Keratinocyte (primary cell): ENCODE measurements at regions not wholly inside any gene's neighbourhood (a gene's known extent, or its start where the extent isn't known, plus 50 kb on each side); places are given as distances from the start of the nearest gene placed in this dataset.

Experiments used
- DNase-seq: peaks from one replicate; pipeline ENCODE4 v3.0.0-alpha.2; 2011; ENCODE audit warnings: low read depth, missing footprints, low spot score
- FAIRE-seq: peaks from 2 replicates; lab custom pipeline; 2011; peaks lifted over from hg19 to GRCh38; lab: Jason Lieb, UNC
- H2AFZ ChIP-seq: 2 replicates; pipeline ENCODE4 v1.6.0; 2012; ENCODE audit warnings: low read length, control low read depth, inconsistent platforms; ENCODE audit not compliant: control insufficient read depth
- H3K27ac ChIP-seq: 2 replicates; pipeline ENCODE4 v1.5.1; 2011; ENCODE audit warnings: low read length; ENCODE audit not compliant: control insufficient read depth, insufficient read depth
- H3K27me3 ChIP-seq: 3 replicates; pipeline ENCODE4 v1.6.0; 2011; ENCODE audit warnings: low read length; ENCODE audit not compliant: control insufficient read depth, insufficient read depth; ENCODE audit errors: extremely low read depth
- H3K36me3 ChIP-seq, 2 experiments: 2 replicates in 1 of 2; 3 replicates in 1 of 2; pipeline ENCODE4 v1.5.1; 2011; ENCODE audit warnings: low read length in 2 of 2, mild to moderate bottlenecking in 1 of 2; ENCODE audit not compliant: control insufficient read depth in 2 of 2, insufficient read depth in 2 of 2; ENCODE audit errors: extremely low read depth in 1 of 2
- H3K4me1 ChIP-seq: 3 replicates; pipeline ENCODE4 v1.5.1; 2011; ENCODE audit warnings: low read length; ENCODE audit not compliant: control insufficient read depth, insufficient read depth; ENCODE audit errors: extremely low read depth
- H3K4me2 ChIP-seq: 3 replicates; pipeline ENCODE4 v1.6.0; 2011; ENCODE audit warnings: low read depth, low read length; ENCODE audit not compliant: control insufficient read depth, insufficient read depth; ENCODE audit errors: extremely low read depth
- H3K4me3 ChIP-seq, 3 experiments: fragments of 200-600 bp in 1 of 3; sonication (generic) in 1 of 3; 2 replicates in 2 of 3; 3 replicates in 1 of 3; pipeline ENCODE4 v1.5.1; 2011 to 2016; ENCODE audit warnings: low read length in 3 of 3, mild to moderate bottlenecking in 3 of 3, control low read depth in 2 of 3, inconsistent platforms in 1 of 3, low read depth in 1 of 3, mixed read lengths in 1 of 3, mixed run types in 1 of 3, moderate library complexity in 1 of 3; ENCODE audit not compliant: control insufficient read depth in 2 of 3, insufficient read depth in 2 of 3; ENCODE audit errors: extremely low read depth in 1 of 3
- H3K79me2 ChIP-seq: 2 replicates; pipeline ENCODE4 v1.6.0; 2012; ENCODE audit warnings: low read length; ENCODE audit not compliant: control insufficient read depth, insufficient read depth
- H3K9ac ChIP-seq: 3 replicates; pipeline ENCODE4 v1.6.0; 2011; ENCODE audit warnings: low read length; ENCODE audit not compliant: control insufficient read depth, insufficient read depth; ENCODE audit errors: extremely low read depth
- H3K9me1 ChIP-seq: 3 replicates; pipeline ENCODE4 v1.6.0; 2011; ENCODE audit warnings: low read length; ENCODE audit not compliant: control insufficient read depth, insufficient read depth; ENCODE audit errors: extremely low read depth
- H3K9me3 ChIP-seq: 2 replicates; pipeline ENCODE4 v1.5.1; 2012; ENCODE audit warnings: low read depth, low read length; ENCODE audit not compliant: control insufficient read depth
- H4K20me1 ChIP-seq: 3 replicates; pipeline ENCODE4 v1.6.0; 2011; ENCODE audit warnings: low read length; ENCODE audit not compliant: control insufficient read depth, insufficient read depth; ENCODE audit errors: extremely low read depth
- CTCF ChIP-seq, 3 experiments: IDR thresholded peaks in 1 of 3; conservative IDR thresholded peaks in 1 of 3; optimal IDR thresholded peaks in 1 of 3; 2 replicates in 2 of 3; 3 replicates in 1 of 3; pipeline versions ENCODE3 to v1.5.1; 2011; ENCODE audit warnings: low read length in 3 of 3, mild to moderate bottlenecking in 3 of 3, moderate library complexity in 2 of 3, control low read depth in 1 of 3, inconsistent platforms in 1 of 3; ENCODE audit not compliant: insufficient read depth in 2 of 3; ENCODE audit errors: extremely low read depth in 1 of 3
- EZH2 ChIP-seq: IDR thresholded peaks from one replicate; pipeline ENCODE4 v1.6.1; 2012; ENCODE audit warnings: inconsistent platforms, mild to moderate bottlenecking, low read length, moderate library complexity
- dilution Hi-C: fragments of 300-500 bp; cut with MboI; formaldehyde crosslinking; loops from one replicate; pipeline ENCODE4 v1.7.0; 2020; ENCODE audit warnings: low sequenced_read_pairs; ENCODE audit not compliant: extremely low pct_ligation_motif_present

GRCh38 chr14:43165651-43166050 is 1341.4 kb downstream of the FSCB start:
- no peak overlapping the region for H3K27ac ChIP-seq
- no peak overlapping the region for H3K4me3 ChIP-seq
- no peaks in the 10 kb centered on the region for H3K9me3 ChIP-seq
- no peaks in the 10 kb centered on the region for H3K4me1 ChIP-seq
- H4K20me1 ChIP-seq = no peaks in the 10 kb centered on the region
- no peak for DNase-seq
- H2AFZ ChIP-seq = no peak overlapping the region
- dilution Hi-C loops = no loop called here
- no peaks in the 10 kb centered on the region for H3K36me3 ChIP-seq
- no peak overlapping the region for H3K9ac ChIP-seq
- FAIRE-seq = no peak
- TF ChIP-seq CTCF (optimal IDR thresholded peaks at IDR 0.05 in 1 of 3, IDR thresholded peaks at IDR 0.05 in 1 of 3, conservative IDR thresholded peaks at IDR 0.05 in 1 of 3; ENCODE audit: extremely low read depth in 1 of 3, insufficient read depth in 2 of 3, low read length in 3 of 3) (no peak), EZH2 (no peak)
- no peak overlapping the region for H3K4me2 ChIP-seq
- H3K27me3 ChIP-seq = no peaks in the 10 kb centered on the region
- no peaks in the 10 kb centered on the region for H3K9me1 ChIP-seq
- no peaks in the 10 kb centered on the region for H3K79me2 ChIP-seq

- Histone ChIP-seq H3K79me2 (no peaks in the 10 kb centered on the region), H3K9me1 (no peaks in the 10 kb centered on the region), H3K9me3 (no peaks in the 10 kb centered on the region), H3K9ac (no peak overlapping the region), H3K4me2 (no peak overlapping the region), H3K36me3 (no peaks in the 10 kb centered on the region), H3K27me3 (no peaks in the 10 kb centered on the region), H4K20me1 (no peaks in the 10 kb centered on the region), H3K4me3 (no peak overlapping the region), H3K4me1 (no peaks in the 10 kb centered on the region), H3K27ac (no peak overlapping the region), H2AFZ (no peak overlapping the region)
- TF ChIP-seq EZH2 (no peak), CTCF (optimal IDR thresholded peaks at IDR 0.05 in 1 of 3, IDR thresholded peaks at IDR 0.05 in 1 of 3, conservative IDR thresholded peaks at IDR 0.05 in 1 of 3; ENCODE audit: extremely low read depth in 1 of 3, insufficient read depth in 2 of 3, low read length in 3 of 3) (no peak)
- DNase-seq (no peak), FAIRE-seq (no peak)
- dilution Hi-C loops = no loop called here
These were observed 1345.6 kb downstream of the FSCB start for GRCh38 chr14:43161477-43161876.
